GM21360 (cell line): ENCODE measurements at regions not wholly inside any gene's neighbourhood (a gene's known extent, or its start where the extent isn't known, plus 50 kb on each side); places are given as distances from the start of the nearest gene placed in this dataset.
"Not testable (repeated sequence)": the region's sequence is repeated elsewhere in the genome, so short reads cannot be mapped to it uniquely, and the experiment has no call there.

Experiments used
- ATAC-seq: cut with Tn5 transposase; IDR thresholded peaks from one replicate; pipeline ENCODE4 v1.9.1; 2021; ENCODE audit warnings: mild to moderate bottlenecking, moderate library complexity; ENCODE audit not compliant: unreplicated experiment

- ATAC-seq: no peak
Measured at GRCh38 chr10:36766415-36766810, 359.0 kb upstream of the ANKRD30A start.

- ATAC-seq: no peak
Measured at GRCh38 chr10:36765782-36766414, 359.5 kb upstream of the ANKRD30A start.

- no peak for ATAC-seq
Measured at GRCh38 chr10:36764823-36765222, 360.6 kb upstream of the ANKRD30A start.

GRCh38 chr10:36761121-36761520 is 364.3 kb upstream of the ANKRD30A start:
- ATAC-seq: no peak

GRCh38 chr10:36759141-36759805 is 366.1 kb upstream of the ANKRD30A start:
- no peak for ATAC-seq

GRCh38 chr10:36748128-36748871 is 377.1 kb upstream of the ANKRD30A start:
- ATAC-seq: no peak

GRCh38 chr10:36739884-36740445 is 385.4 kb upstream of the ANKRD30A start:
- no peak for ATAC-seq

GRCh38 chr10:36738738-36739431 is 386.5 kb upstream of the ANKRD30A start:
- ATAC-seq: no peak

- no peak for ATAC-seq
Measured at GRCh38 chr10:36736311-36736710, 389.1 kb upstream of the ANKRD30A start.

- not testable (repeated sequence) for ATAC-seq
Measured at GRCh38 chr10:36734590-36734989, 390.8 kb upstream of the ANKRD30A start.

- ATAC-seq: no peak
Measured at GRCh38 chr10:36730316-36730715, 395.1 kb upstream of the ANKRD30A start.

GRCh38 chr10:36728626-36729025 is 396.8 kb upstream of the ANKRD30A start:
- no peak for ATAC-seq

GRCh38 chr10:36725581-36726520 is 399.5 kb upstream of the ANKRD30A start:
- no peak for ATAC-seq

GRCh38 chr10:36722777-36723176 is 402.6 kb upstream of the ANKRD30A start:
- ATAC-seq: no peak

GRCh38 chr10:36721871-36722270 is 403.5 kb upstream of the ANKRD30A start:
- ATAC-seq: no peak

GRCh38 chr10:36720895-36721294 is 404.5 kb upstream of the ANKRD30A start:
- no peak for ATAC-seq

- no peak for ATAC-seq
Measured at GRCh38 chr10:36717118-36717517, 408.3 kb upstream of the ANKRD30A start.

- ATAC-seq: no peak
Measured at GRCh38 chr10:36716291-36716690, 409.1 kb upstream of the ANKRD30A start.

- ATAC-seq: no peak
Measured at GRCh38 chr10:36712695-36713094, 412.7 kb upstream of the ANKRD30A start.

- ATAC-seq: no peak
Measured at GRCh38 chr10:36711361-36711760, 414.0 kb upstream of the ANKRD30A start.
